WTC11 (cell line): ENCODE measurements at regions not wholly inside any gene's neighbourhood (a gene's known extent, or its start where the extent isn't known, plus 50 kb on each side); places are given as distances from the start of the nearest gene placed in this dataset.

ENCODE experiments used
- ATAC-seq: fragments of 200-7000 bp; cut with Tn5 transposase; 2 replicates; pipeline ENCODE4 v1.10.0; 2021; ENCODE audit warnings: mild to moderate bottlenecking, moderate library complexity
- CTCF ChIA-PET: fragments of 300-600 bp; sonication (Branson Sonifier 250); formaldehyde crosslinking; loops from one replicate; lab custom pipeline; 2021; ENCODE audit warnings: antibody characterized with exemption; lab: Charles Lee
- POLR2A ChIA-PET: fragments of 350-600 bp; sonication (Branson Sonifier 250); formaldehyde crosslinking; loops from one replicate; lab custom pipeline; 2021; ENCODE audit warnings: antibody characterized with exemption; lab: Charles Lee
- DNase-seq: peaks from one replicate; pipeline ENCODE4 v3.0.0; 2021; ENCODE audit warnings: low spot score
- H3K27ac Mint-ChIP-seq: 2 replicates; pipeline ENCODE4 v1.8.0; 2021; ENCODE audit warnings: mixed read lengths
- H3K27me3 Mint-ChIP-seq: 2 replicates; pipeline ENCODE4 v1.8.0; 2021; ENCODE audit warnings: low read depth, mild to moderate bottlenecking, moderate library complexity, mixed read lengths
- H3K36me3 Mint-ChIP-seq: 2 replicates; pipeline ENCODE4 v1.8.0; 2021; ENCODE audit warnings: mixed read lengths
- H3K4me1 Mint-ChIP-seq: 2 replicates; pipeline ENCODE4 v1.8.0; 2022; ENCODE audit warnings: mixed read lengths
- H3K4me3 Mint-ChIP-seq: 2 replicates; pipeline ENCODE4 v1.8.0; 2021; ENCODE audit warnings: mild to moderate bottlenecking, moderate library complexity, mixed read lengths
- H3K9me3 Mint-ChIP-seq: 2 replicates; pipeline ENCODE4 v1.8.0; 2021; ENCODE audit warnings: mixed read lengths
- E2F5 ChIP-seq: sonication (generic); formaldehyde crosslinking; IDR thresholded peaks from 2 replicates; pipeline ENCODE4 v1.8.1; 2022; ENCODE audit warnings: mild to moderate bottlenecking, moderate library complexity, missing genetic modification reagents
- FOXP1 ChIP-seq: sonication (generic); formaldehyde crosslinking; IDR thresholded peaks from 2 replicates; pipeline ENCODE4 v1.8.0; 2022; ENCODE audit warnings: missing genetic modification reagents, mild to moderate bottlenecking, moderate library complexity, borderline replicate concordance
- HMGA2 ChIP-seq: fragments of 250-450 bp; sonication (Bioruptor Pico); IDR thresholded peaks from 2 replicates; pipeline ENCODE4 v1.4.0; 2021; ENCODE audit warnings: mild to moderate bottlenecking, moderate library complexity
- NFATC4 ChIP-seq: fragments of 250-450 bp; sonication (Bioruptor Pico); IDR thresholded peaks from 2 replicates; pipeline ENCODE4 v1.9.0; 2021; ENCODE audit warnings: mild to moderate bottlenecking
- NFE2L1 ChIP-seq: sonication (generic); formaldehyde crosslinking; IDR thresholded peaks from 2 replicates; pipeline ENCODE4 v1.8.1; 2023; ENCODE audit warnings: missing genetic modification reagents
- SMAD3 ChIP-seq: sonication (generic); formaldehyde crosslinking; IDR thresholded peaks from 2 replicates; pipeline ENCODE4 v1.8.0; 2022; ENCODE audit warnings: missing genetic modification reagents, mild to moderate bottlenecking, borderline replicate concordance
- TEAD4 ChIP-seq: sonication (generic); formaldehyde crosslinking; IDR thresholded peaks from 2 replicates; pipeline ENCODE4 v1.8.0; 2022; ENCODE audit warnings: mild to moderate bottlenecking, missing genetic modification reagents
- TP53 ChIP-seq: sonication (generic); formaldehyde crosslinking; IDR thresholded peaks from 2 replicates; pipeline ENCODE4 v1.8.1; 2023; ENCODE audit warnings: mild to moderate bottlenecking, missing genetic modification reagents
- ZBTB21 ChIP-seq: sonication (generic); formaldehyde crosslinking; IDR thresholded peaks from 2 replicates; pipeline ENCODE4 v1.8.1; 2023; ENCODE audit warnings: mild to moderate bottlenecking, missing genetic modification reagents, borderline replicate concordance
- ZNF232 ChIP-seq: sonication (generic); formaldehyde crosslinking; IDR thresholded peaks from 2 replicates; pipeline ENCODE4 v1.8.0; 2022; ENCODE audit warnings: mild to moderate bottlenecking, missing genetic modification reagents
- ZNF317 ChIP-seq: sonication (generic); formaldehyde crosslinking; IDR thresholded peaks from 2 replicates; pipeline ENCODE4 v1.8.1; 2023; ENCODE audit warnings: low read depth, mild to moderate bottlenecking, moderate library complexity, missing genetic modification reagents, borderline replicate concordance
- ZNF671 ChIP-seq: fragments of 250-450 bp; sonication (Bioruptor Pico); IDR thresholded peaks from 2 replicates; pipeline ENCODE4 v1.8.0; 2021; ENCODE audit warnings: mild to moderate bottlenecking
- TF ChIP-seq, protein P1 (sequence below): sonication (generic); formaldehyde crosslinking; IDR thresholded peaks from 2 replicates; pipeline ENCODE4 v1.8.1; 2023; ENCODE audit warnings: mild to moderate bottlenecking, missing genetic modification reagents, borderline replicate concordance
- TF ChIP-seq, protein P2 (sequence below): sonication (generic); formaldehyde crosslinking; conservative IDR thresholded peaks from 2 replicates; pipeline ENCODE4 v1.8.1; 2022; ENCODE audit warnings: mild to moderate bottlenecking, missing genetic modification reagents
- TF ChIP-seq, protein P3 (sequence below): fragments of 250-450 bp; sonication (Bioruptor Pico); IDR thresholded peaks from 2 replicates; pipeline ENCODE4 v1.9.0; 2021; ENCODE audit warnings: moderate library complexity, mild to moderate bottlenecking, inconsistent platforms, borderline replicate concordance

- TF ChIP-seq ZNF232 (CRISPR knock-in tag), result no peak
These were observed 143.1 kb downstream of the ZNF664 start (continued) for GRCh38 chr12:124115976-124116690.

DNA sequence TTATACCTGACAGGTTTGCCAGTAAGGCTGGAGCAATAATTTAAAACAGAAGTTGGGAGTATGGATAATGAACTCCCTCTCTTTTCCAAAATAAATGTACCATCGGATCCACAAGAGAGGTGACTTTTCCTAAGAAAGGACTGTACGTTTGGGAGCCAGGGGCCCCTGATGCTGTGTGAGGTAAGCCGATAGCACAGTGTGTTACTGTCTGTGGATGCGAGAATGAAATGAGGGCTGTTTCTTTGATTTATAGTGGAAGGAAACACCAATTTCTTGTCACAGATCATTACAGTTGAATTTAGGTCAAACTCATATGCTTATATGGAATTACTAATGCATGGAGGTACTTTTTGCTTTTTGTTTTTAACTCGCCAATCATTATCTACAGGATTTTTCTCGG is 147.7 kb downstream of the ZNF664 start:
- Mint-ChIP-seq H3K27me3 (peaks cover under 1% of the 10 kb centered on the region; the same call in 1 of the 2 replicates), H3K27ac (no peak overlapping the region), H3K36me3 (0 out of 2 replicates have a peak, but pooled peaks cover under 1% of the 10 kb centered on the region), H3K4me3 (no peak overlapping the region), H3K9me3 (peaks cover 2% of the 10 kb centered on the region; the same call in 1 of the 2 replicates), H3K4me1 (peaks cover 54% of the 10 kb centered on the region)
- ATAC-seq, result no peak
- TF ChIP-seq E2F5 (CRISPR knock-in tag), result no peak
- TF ChIP-seq TEAD4, result no peak
- no peak for TF ChIP-seq NFE2L1 (CRISPR knock-in tag)
- TF ChIP-seq, protein P1, sequence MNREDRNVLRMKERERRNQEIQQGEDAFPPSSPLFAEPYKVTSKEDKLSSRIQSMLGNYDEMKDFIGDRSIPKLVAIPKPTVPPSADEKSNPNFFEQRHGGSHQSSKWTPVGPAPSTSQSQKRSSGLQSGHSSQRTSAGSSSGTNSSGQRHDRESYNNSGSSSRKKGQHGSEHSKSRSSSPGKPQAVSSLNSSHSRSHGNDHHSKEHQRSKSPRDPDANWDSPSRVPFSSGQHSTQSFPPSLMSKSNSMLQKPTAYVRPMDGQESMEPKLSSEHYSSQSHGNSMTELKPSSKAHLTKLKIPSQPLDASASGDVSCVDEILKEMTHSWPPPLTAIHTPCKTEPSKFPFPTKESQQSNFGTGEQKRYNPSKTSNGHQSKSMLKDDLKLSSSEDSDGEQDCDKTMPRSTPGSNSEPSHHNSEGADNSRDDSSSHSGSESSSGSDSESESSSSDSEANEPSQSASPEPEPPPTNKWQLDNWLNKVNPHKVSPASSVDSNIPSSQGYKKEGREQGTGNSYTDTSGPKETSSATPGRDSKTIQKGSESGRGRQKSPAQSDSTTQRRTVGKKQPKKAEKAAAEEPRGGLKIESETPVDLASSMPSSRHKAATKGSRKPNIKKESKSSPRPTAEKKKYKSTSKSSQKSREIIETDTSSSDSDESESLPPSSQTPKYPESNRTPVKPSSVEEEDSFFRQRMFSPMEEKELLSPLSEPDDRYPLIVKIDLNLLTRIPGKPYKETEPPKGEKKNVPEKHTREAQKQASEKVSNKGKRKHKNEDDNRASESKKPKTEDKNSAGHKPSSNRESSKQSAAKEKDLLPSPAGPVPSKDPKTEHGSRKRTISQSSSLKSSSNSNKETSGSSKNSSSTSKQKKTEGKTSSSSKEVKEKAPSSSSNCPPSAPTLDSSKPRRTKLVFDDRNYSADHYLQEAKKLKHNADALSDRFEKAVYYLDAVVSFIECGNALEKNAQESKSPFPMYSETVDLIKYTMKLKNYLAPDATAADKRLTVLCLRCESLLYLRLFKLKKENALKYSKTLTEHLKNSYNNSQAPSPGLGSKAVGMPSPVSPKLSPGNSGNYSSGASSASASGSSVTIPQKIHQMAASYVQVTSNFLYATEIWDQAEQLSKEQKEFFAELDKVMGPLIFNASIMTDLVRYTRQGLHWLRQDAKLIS (CRISPR knock-in tag), result no peak
- no peak for TF ChIP-seq ZBTB21 (CRISPR knock-in tag)
- no peak for TF ChIP-seq FOXP1
- ChIA-PET CTCF (no interaction called here), POLR2A (no interaction called here)
- DNase-seq, result no peak

DNA sequence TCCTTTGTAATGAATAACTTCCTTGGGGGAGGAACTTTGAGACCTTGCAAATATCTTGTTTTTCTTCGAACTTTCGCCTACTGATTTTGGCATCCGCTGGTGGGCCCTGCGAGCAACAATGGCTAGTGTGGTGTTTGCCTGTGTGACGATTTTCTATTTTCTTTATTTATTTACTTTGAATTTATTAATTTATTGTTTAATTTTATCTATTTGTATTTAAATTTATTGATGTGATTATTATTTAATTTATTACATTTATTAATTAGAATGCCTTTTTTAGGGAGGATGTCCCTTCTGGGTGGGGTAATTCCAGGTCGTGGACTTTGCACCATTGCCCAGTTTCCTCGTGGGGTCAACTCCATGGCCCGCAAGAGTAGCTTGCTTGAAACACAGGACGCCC is 149.7 kb downstream of the ZNF664 start:
- TF ChIP-seq HMGA2 (peak; percentile 92), E2F5 (CRISPR knock-in tag) (no peak)
- H3K9me3 Mint-ChIP-seq, result peaks cover 8% of the 10 kb centered on the region
- ChIA-PET POLR2A (no interaction called here), CTCF (interaction anchor here (0.9 kb wide), 1 partner anchor 151 kb away, joined by 7 read pairs; no protein-coding TSS in a partner anchor)
- H3K27ac Mint-ChIP-seq, result peak overlapping the region; percentile 75; the same call in 1 of the 2 replicates
- no peak for DNase-seq
- H3K4me3 Mint-ChIP-seq, result no peak overlapping the region
- H3K4me1 Mint-ChIP-seq, result peaks cover 42% of the 10 kb centered on the region
- peaks cover 13% of the 10 kb centered on the region for H3K27me3 Mint-ChIP-seq
- 0 out of 2 replicates have a peak, but pooled peaks cover 4% of the 10 kb centered on the region for H3K36me3 Mint-ChIP-seq
- ATAC-seq, result no peak

GRCh38 chr12:124123296-124124000 is 150.4 kb downstream of the ZNF664 start:
- POLR2A ChIA-PET, result no interaction called here
- H3K27ac Mint-ChIP-seq, result no peak overlapping the region
- DNase-seq, result no peak

More at GRCh38 chr12:124123296-124124000, 150.4 kb downstream of the ZNF664 start:
- Mint-ChIP-seq H3K4me1 (peaks cover 40% of the 10 kb centered on the region), H3K4me3 (no peak overlapping the region), H3K9me3 (peaks cover 8% of the 10 kb centered on the region), H3K36me3 (0 out of 2 replicates have a peak, but pooled peaks cover 4% of the 10 kb centered on the region), H3K27me3 (peaks cover 15% of the 10 kb centered on the region)
- no peak for ATAC-seq
- TF ChIP-seq SMAD3 (no peak), ZNF671 (CRISPR knock-in tag) (no peak), NFATC4 (CRISPR knock-in tag) (no peak), ZNF317 (CRISPR knock-in tag) (no peak), TP53 (CRISPR knock-in tag) (no peak)
- TF ChIP-seq, protein P2, sequence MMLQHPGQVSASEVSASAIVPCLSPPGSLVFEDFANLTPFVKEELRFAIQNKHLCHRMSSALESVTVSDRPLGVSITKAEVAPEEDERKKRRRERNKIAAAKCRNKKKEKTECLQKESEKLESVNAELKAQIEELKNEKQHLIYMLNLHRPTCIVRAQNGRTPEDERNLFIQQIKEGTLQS, result no peak
- TF ChIP-seq, protein P3, sequence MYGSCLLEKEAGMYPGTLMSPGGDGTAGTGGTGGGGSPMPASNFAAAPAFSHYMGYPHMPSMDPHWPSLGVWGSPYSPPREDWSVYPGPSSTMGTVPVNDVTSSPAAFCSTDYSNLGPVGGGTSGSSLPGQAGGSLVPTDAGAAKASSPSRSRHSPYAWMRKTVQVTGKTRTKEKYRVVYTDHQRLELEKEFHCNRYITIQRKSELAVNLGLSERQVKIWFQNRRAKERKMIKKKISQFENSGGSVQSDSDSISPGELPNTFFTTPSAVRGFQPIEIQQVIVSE (CRISPR knock-in tag), result no peak
- CTCF ChIA-PET, result interaction anchor here (0.6 to 0.9 kb wide), 2 partner anchors 12 to 150 kb away, joined by 3 to 7 read pairs; no protein-coding TSS in a partner anchor
